SK-N-MC (cell line): ENCODE measurements at regions not wholly inside any gene's neighbourhood (a gene's known extent, or its start where the extent isn't known, plus 50 kb on each side); places are given as distances from the start of the nearest gene placed in this dataset.

Source experiments
- EZH2 ChIP-seq: fragments of 200-600 bp; sonication (generic); IDR thresholded peaks from one replicate; pipeline ENCODE4 v1.6.1; 2017; ENCODE audit warnings: antibody characterized with exemption
- POLR2AphosphoS5 ChIP-seq: IDR thresholded peaks from 2 replicates; pipeline ENCODE4 v1.6.1; 2012; ENCODE audit warnings: mild to moderate bottlenecking, low read depth, low read length, borderline replicate concordance

- no peak for TF ChIP-seq POLR2AphosphoS5
- TF ChIP-seq EZH2 = no peak
These were observed 513.6 kb upstream of the DPH6 start for GRCh38 chr15:36059596-36059995.
